ENCODE measurements at regions not wholly inside any gene's neighbourhood (a gene's known extent, or its start where the extent isn't known, plus 50 kb on each side); places are given as distances from the start of the nearest gene placed in this dataset.

DNA sequence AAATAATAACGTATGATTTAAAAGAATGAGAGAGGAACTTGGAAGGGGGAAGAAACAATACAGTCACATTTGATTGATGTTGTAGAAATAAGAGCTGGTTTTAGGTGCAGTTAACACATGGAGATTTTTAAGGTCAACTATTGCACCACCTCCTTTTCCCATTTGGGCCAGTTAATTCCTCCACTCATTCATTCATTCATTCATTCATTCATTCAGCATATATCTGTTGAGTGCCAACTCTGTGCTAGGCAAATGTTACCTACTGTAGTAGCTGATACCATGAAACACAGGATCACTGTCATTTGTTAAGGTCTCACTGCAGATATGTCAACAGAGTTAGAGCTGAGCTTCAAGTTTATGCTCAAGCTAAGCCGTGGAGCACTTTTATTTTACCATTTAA, 115.7 kb upstream of the ARID2 start:
- intact Hi-C loops (cut with DNase I): loop anchor here (10.0 kb wide), 1 partner anchor 111 kb away; the partner anchor contains the start of gene ARID2
- DNase-seq: no peak

DNA sequence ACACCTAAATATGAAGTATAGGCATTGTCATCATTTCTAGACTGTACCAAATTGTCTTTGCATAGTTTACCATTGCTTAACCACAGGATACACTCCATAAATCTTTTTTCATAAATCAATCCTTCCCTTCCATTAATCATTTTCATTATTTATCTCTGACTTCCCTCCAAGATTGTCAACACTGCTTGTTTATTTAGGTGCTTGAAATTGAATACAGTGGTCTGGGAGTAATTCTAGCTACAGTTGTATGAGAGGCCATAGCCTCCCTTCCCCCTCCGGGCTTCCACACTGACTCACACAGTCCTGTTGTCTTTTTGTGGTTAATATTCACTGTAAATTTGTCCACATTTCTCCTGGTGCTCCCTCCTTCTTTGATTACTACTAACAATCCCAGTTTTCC, 114.2 kb upstream of the ARID2 start:
- intact Hi-C loops (cut with DNase I): loop anchor here (10.0 kb wide), 1 partner anchor 110 kb away; the partner anchor contains the start of gene ARID2
- no peak for DNase-seq

- DNase-seq: no peak
- intact Hi-C loops (cut with DNase I): loop anchor here (10.0 kb wide), 1 partner anchor 105 kb away; the partner anchor contains the start of gene ARID2
Measured at GRCh38 chr12:45619736-45620135, 109.8 kb upstream of the ARID2 start.

DNA sequence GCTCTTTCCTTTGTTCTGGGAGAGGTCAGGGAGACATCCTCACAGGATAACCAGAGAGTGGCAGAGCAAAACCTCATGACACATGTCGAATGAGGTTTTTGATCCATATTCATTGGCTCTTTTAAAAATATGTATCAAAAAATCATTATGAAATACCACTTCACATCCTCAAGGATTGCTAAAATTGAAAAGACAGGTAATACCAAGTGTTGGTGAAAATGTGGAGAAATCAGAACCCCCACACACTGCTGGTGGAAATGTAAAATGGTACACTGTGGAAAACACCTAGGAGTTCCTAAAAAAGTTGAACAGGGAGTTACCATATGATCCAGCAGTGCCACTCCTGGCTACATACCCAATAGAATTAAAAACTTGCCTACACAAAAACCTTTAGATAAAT, 107.8 kb upstream of the ARID2 start:
- intact Hi-C loops (cut with DNase I): no loop called here
- DNase-seq: no peak

DNA sequence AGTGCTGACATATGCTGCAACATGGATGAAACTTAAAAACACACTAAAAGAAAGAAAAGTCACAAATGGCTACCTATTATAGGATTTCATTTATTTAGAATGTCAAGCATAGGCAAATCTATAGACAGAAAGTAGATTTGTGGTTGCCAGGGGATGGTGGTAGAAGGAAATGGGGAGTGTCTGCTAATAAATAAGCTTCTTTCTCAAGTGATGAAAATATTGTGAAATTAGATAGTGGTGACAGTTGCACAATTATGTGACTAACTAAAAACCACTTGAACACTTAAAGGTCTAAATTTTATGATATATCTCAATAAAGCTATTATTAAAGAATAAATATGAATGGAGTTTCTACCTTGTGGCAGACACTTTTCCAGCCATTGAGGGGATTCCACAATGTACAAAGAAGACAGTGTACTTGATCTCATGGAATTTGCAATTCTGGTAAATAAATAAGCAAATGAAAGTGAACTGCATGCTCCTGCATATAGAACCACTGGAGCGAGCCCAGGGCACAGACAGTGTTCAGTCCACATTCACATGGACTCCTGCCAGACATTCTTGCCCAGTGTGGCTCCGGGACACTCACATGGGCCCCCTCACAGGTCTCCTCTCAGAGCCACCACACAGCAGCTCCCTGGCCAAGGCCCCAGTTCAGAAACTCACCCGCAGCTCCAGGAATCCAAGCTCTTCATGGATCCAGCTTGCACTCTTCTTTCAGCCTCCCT, 107.1 kb upstream of the ARID2 start:
- no peak for DNase-seq
- intact Hi-C loops (cut with DNase I): no loop called here

DNA sequence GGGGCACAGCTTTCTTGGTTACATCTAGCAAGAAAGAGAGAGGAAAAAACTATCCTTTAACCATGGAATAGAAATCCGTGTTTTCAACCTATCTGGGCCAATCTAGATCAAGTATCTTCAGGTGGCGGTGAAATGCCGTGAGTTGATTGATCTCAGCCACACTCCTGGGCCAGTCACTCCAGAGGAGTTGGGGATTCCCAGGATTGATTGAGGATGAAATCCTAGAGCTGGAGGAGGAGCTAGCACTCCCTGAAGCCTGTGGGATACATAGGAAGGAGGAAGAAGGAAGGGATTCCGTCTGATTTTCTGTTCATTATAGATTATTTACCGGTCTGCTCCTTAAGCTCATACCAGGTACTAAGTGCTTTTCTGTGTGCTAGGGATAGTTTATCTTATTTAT, 106.3 kb upstream of the ARID2 start:
- intact Hi-C loops (cut with DNase I): no loop called here
- no peak for DNase-seq

DNA sequence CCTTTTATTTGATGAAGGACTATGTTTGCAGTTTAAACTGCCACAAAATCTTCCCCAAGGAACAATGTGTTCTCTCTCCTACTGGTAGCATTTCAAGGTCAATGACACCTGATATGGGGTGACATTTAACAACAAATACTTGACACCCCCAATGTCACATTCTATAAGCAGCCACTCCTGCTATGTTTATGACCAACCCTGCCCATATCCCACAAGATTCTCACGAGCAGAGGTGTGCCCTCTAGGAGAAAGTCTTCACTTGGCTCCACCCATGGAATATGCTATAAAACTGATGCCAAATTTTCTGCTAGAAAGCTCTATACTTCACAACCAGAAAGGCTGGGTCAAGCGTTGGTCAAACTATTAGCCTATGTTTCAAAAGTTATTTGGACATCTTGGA, 105.6 kb upstream of the ARID2 start:
- DNase-seq: no peak
- intact Hi-C loops (cut with DNase I): no loop called here

DNA sequence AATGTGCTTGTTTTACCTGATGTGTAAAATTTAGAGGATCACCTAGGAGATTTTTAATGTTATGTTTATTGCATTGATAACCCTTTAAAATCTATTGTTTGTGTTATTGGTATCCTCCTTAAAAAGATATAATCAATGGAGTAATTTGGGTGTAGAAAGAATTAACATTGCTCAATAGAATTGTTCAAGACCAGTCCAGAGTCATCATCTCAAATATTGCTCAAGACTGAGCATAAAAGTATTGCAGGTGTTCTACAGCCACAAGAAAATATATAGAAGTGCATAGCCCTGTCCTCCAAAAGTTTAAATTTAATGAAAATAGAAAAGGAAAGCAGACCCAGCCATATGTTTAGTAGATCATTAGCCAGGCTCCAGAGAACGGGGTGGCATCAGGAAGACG, 102.5 kb upstream of the ARID2 start:
- no peak for DNase-seq
- intact Hi-C loops (cut with DNase I): no loop called here

DNA sequence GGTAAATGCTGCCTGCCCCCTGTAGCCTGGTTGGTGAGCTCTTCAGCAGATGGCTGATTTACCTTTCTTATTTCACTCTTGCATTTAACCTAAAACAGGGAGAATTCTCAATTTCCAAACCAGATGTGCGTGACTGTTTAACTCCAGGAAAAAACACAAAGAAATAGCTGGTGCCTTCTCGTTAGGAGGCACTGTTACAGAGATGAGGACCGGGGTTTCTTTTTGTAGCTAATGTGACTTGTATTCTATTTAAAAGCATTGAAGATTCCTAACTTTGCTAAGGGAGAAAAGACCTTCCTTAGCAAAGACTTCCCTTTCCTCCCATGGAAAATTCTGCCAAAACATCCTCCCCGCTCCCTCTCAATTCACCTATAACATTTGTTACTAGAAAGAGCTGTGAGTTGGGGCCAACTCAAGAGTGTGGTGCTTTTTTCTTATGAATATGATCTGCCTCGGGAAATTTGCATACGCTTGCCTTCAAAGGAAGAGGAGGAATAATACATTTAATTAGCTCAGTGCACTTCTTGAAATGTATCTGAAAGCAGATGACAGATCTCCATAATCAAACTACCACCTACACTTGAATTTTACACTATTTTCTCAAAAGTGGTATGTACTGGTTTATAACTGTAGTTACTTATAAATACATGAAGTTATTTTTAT, 102.0 kb upstream of the ARID2 start:
- intact Hi-C loops (cut with DNase I): no loop called here
- peak in 3 of 42 donors; percentile 14 to 48 (median 43) for DNase-seq

- DNase-seq: no peak
Measured at GRCh38 chr12:45629292-45629691, 100.2 kb upstream of the ARID2 start.

GRCh38 chr12:45633733-45634132, 95.8 kb upstream of the ARID2 start:
- DNase-seq: no peak

More at GRCh38 chr12:45629292-45629691, 100.2 kb upstream of the ARID2 start:
- intact Hi-C loops (cut with DNase I): no loop called here

DNA sequence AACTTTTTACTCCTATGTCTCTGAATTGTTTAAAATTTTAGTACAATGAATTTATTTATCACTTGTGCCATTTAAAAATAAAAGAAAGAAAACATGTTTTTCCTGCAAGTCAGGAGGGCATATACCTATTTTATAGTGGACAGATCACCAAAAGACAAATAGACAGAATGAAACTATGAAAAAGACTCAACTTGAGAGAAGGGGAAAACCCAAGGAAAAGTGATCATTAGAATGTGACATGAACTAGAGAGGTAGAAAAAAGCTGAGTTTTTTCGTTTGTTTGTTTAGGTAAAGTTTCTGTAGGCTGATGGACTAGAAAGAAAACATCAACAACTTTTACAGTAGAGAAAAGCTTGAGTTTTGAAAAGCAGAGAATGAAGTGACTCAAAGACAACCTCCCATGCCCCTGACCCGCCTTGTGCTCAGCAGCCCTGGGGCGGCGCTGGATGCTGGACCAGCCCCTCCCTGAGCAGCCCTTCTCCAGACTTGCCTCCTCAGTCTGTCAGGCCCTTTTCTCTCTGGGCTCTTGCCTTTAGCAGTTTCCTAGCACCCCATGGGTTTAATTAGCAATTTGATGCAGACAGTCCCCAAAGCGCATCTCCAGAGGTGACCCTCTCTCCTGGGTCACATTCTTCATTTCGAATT, 95.1 kb upstream of the ARID2 start:
- DNase-seq: no peak
- intact Hi-C loops (cut with DNase I): no loop called here

More at GRCh38 chr12:45633733-45634132, 95.8 kb upstream of the ARID2 start:
- intact Hi-C loops (cut with DNase I): no loop called here

DNA sequence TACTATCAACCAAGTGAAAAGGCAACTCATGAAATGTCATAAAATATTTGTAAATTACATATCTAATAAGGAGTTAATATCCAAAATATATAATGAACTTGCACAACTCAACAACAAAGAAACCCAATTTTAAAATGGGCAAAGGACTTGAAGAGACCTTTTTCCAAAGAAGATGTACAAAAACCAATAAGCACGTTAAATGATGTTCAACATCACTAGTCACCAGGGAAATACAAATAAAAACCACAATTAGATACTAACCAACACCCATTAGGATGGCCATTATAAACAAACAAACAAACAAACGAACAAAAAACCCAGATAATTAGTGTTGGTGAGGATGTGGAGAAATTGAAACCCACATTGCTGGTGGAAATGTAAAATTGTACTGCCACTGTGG, 92.3 kb upstream of the ARID2 start:
- intact Hi-C loops (cut with DNase I): no loop called here
- DNase-seq: no peak

DNA sequence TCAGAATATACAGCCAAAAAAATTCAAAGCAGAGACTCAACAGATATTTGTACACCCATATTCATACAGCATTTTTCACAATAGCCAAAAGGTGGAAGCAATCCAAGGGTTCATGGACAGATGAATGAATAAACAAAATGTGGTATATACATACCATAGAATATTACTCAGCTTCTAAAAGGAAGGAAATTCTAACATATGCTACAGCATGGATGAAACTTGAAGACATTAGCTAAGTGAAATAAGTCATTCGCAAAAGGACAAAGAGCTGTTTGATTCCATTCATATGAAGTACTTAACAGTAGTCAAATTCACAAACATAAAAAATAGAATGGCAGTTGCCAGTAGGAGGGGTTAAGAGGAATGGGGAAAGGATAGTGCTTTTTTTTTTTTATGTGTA, 91.8 kb upstream of the ARID2 start:
- no peak for DNase-seq
- intact Hi-C loops (cut with DNase I): no loop called here

- intact Hi-C loops (cut with DNase I): no loop called here
- DNase-seq: no peak
Measured at GRCh38 chr12:45638386-45638785, 91.1 kb upstream of the ARID2 start.

GRCh38 chr12:45644541-45644940, 85.0 kb upstream of the ARID2 start:
- intact Hi-C loops (cut with DNase I): no loop called here
- DNase-seq: no peak

DNA sequence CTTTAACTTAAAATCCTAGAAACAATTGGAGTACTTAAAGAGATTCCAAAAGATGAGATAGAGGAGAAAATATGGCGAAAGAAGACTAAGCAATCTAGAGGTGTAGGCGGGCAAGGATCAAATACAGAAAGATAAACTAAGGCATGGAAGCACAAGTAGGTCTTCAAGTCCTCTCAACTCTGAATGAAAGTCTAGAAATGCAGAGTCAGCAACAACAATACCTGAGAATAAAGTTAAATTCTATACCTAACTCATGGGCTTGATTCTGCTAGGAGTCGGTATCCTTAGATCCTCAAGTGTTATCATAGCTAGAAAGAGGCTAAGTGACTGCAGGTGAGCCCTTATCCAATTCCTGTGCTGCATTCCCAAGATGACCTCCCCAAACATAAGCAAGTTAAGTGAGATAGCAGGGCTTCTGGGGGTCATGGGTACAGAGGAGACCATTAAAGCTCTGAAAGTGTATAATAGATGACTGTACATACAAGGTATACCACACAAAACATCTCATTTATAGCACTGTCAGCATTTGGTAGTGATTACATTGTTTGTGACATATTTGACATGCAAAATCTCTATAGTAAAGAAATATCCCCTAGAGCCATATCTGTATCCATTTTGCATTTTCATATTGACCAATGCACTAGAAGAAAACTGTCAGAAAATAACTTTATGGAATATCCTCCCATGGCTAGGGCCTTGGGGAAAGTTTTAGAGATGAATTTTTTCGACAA, 82.5 kb upstream of the ARID2 start:
- intact Hi-C loops (cut with DNase I): no loop called here
- no peak for DNase-seq

DNA sequence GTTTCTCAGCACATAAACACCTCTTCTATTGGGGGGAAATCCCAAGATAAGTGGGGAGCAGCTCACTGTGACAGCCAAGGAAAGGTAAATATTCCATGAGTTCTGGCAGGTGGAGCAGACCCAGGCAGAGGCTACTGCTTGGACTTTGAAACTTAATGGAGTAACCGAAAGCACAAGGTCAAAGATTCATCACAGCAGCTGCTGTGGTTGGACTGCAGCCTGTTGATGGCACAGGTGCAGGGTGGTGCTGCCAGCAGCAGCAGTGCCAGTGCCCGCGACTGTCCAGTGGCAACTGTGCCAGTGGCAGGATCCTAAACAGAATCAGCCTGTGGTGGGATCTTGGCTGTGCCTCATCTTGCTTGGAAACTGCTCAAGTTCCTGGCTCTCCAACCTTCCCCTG, 81.4 kb upstream of the ARID2 start:
- DNase-seq: peak in 31 of 42 donors; percentile 7 to 58 (median 24)
- intact Hi-C loops (cut with DNase I): no loop called here

DNA sequence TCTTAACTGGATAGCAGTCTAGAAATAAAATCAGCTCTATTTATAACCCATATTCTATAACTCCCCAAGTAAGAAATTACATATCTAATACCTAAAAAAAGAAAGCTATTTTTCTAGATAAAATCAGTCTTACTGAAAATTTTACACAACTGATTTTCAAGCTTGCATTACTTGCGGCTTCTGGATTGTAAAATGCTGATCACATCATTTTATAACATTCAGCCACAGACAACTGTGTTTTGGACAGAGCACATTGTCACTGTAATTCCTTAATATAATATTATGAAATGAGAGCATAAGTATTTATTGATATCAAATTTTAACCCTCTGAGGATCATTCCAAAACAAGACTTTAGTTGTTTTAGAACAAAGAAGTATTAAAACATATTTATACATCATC, 78.5 kb upstream of the ARID2 start:
- intact Hi-C loops (cut with DNase I): no loop called here
- DNase-seq: no peak

All from head of caudate nucleus (tissue), 42 donors.